ENCODE measurements at regions not wholly inside any gene's neighbourhood (a gene's known extent, or its start where the extent isn't known, plus 50 kb on each side); places are given as distances from the start of the nearest gene placed in this dataset.
"Not testable (repeated sequence)": the region's sequence is repeated elsewhere in the genome, so short reads cannot be mapped to it uniquely, and the experiment has no call there.

DNA sequence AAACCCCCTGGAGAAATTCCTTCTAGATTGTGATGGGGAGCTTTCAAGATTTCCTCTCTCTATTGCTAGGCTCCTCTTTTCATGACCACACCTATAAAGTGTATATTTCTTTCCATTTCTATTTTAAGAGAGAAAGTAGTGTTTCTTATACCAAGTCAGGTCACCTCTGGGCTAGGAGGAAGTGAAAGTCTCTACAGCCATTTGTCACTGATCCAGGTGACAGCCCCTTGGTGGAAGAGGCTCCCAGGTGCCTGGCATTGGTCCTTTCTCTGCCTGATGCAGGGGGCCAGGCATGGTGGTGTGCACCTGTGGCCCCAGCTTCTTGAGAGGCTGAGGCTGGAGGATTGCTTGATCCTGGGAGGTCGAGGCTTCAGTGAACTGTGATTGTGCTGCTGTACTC, 64.7 kb downstream of the DHCR7 start:
- no peak for DNase-seq (ENCODE audit: low read depth in 4 of 4, low spot score in 3 of 4)

DNA sequence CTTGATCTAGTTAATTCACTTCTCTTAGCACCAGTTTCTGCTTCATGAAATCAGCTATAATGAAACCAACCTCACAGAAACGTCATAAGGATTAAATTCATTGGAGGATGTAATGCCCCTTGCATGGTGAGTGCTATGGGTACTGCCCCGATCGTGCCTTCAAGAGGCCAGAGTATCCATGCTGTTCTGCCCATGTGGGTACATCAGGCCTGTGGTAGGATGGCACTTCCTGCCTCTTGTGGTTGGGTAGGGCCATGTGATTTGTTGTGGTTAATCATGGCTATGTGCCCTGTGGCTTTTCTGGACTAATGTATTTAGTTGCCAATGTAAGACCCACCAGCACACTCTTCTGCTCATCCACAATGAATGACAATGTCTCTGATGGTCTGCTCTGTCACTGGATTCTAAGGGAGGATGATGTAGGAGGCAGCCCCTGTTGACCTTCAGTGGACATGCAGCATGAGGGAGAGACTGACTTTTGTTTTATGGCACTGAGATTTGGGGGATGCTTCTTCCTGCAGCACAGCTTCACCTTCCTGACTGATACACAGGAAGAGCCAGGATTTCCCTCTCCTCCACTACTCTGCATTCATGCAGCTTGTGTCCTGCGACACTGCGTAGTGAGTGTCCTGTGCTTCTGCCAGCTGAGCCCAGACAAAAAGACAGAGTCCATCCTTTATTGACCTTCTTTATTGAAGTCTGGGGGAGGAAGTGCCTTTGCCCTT, 66.2 kb downstream of the DHCR7 start:
- no peak for DNase-seq (ENCODE audit: low read depth in 4 of 4, low spot score in 3 of 4)

DNA sequence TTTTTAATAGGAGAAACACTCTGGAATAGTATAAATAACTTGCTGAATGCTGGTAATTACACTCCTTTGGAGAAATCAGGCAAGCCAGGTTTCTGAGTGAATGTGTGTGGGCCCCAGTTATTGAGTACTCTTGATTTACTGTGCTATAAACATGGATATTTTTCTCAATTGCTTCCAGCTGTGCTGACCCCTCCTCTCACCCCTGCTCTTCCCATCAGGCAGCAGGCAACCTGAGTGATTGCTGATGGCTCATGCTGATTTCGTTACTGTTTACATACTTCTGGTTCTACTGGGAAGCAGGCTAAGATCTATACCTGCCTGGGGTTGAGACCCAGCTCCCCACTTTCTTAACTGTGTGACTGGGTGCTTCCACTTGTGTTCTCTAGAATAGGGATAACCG, 68.5 kb downstream of the DHCR7 start:
- DNase-seq (ENCODE audit: low read depth in 4 of 4, low spot score in 3 of 4) = no peak

DNA sequence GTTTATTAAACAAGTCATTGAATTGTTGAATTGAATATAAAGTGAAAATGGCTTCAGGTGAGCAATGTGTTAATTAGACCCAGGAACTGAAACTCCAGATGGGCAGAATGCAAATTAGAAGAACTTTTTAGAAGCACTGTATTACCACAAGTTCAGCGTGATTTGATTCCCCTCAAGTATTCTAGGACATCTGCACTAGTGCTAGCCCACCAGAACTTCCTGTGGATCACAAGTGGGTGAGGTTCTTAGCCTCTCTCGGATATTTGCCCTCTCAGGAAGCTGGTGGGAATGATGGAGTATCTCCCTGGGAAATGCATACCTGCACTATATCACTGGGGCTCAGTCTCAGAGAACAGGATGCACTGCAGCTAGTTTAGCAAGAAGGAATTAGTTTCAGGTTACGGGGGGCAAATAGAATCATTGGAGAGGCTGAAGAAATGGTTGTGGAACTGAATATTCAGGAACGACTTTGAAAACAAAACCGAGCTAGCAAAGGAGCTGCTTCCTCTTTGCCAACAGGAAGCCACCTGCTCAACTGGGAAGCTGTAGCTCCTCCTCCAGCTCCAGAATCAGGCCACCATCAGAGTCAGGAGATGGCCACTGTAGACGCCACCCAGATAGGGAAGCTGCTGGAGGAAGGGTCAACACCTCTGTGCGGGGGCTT, 74.3 kb downstream of the DHCR7 start:
- no peak for DNase-seq (ENCODE audit: low read depth in 4 of 4, low spot score in 3 of 4)

DNA sequence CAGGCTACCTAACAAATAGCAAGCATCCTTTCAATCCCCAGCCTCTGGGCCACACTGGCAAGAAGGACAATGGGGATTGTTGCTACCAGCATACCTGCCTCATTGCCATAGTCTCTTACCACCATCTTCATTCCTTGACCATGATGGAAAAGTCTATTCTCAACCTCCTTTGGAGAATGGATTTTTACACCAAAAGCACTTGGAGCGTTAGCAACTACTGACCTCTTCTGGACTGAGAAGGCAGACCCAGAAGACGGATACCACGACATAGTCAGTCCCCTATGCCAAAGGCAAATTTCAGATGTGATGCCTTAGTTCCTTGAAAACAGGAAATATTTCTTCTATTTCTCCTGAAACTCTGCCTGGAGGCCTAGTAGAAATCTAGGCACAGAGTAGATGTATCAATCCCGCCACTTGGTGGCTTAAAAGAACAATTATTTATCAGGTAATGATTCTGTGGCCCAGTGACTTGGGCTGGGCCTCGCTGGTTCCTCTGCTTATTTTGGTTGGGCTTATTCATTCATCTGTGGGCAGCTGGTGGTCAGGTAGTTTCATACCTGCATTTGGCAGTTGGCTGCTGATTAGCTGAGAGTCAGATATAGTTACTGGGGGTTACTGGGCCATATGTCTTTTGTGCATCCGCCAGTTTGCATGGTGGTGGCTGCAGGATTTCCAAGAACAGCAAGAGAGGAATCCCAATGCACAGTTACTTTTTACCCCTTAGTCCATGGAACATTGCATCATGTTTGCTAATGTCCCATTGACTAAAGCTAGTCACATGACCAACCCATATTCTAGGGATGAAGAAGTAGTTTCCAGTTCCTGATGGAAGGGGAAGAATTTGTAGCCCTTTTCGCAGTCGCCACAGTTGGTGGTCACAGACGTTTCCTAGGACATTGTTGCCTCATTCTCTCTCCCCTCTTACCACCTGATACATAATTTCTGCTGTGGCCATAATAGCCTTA, 75.2 kb downstream of the DHCR7 start:
- DNase-seq (ENCODE audit: low read depth in 4 of 4, low spot score in 3 of 4) = peak in 1 of 4 donors; percentile 25

DNA sequence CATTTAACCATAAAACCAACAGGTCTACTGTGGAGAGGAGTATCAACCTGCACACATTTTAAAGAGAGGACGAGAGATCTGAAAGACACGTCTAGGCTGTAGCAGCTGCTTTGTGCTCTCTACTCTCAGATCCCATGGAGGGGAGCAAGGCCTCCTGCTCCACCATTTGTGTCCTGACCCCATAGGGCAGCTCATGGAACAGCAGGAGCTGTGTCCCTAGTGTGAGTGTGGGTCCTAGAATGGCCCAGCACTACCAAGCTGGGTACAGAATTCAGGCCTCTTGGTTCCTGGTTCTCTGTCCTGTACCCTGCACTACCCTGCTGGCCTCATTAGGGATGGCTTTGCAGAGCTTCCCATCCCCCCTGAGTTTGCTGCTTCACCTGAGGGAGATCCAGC, 76.5 kb downstream of the DHCR7 start:
- DNase-seq (ENCODE audit: low read depth in 4 of 4, low spot score in 3 of 4) = no peak

DNA sequence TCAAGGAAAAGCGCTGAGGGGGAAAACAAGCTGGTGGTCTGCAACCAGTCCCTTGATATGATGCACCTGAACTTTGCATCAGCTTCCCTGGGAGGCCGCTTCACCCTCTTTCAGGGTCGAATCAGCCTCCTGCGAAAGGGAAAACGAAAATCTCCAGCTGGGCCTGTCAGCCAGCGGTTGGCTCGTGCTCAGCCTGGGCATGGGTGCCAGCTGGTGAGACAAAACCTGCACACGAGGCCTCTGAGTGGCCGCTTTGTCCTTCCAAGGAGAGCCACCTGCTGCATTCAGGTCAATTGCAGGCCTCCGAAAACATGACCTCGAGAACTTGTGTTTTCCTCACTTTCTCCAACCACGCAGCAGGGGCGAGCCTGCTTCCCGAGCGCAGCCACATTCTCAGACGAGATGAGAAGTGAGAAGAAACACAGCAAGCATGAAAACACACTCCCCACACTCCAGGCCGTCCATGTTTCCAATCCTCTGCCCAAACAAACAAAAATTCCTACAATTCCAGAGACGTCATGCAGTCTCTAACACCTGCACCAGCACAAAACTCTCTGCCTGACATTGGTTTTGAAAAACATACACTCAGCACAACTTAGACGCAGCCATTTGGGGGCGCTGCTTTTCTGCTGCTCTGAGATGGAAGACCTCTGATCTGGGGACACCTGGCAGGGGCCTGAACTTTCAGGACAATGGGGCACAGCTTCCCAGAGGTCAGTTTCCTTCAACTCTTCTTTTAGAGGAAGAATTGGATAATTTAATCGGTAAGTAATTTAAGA, 77.1 kb downstream of the DHCR7 start:
- no peak for DNase-seq (ENCODE audit: low read depth in 4 of 4, low spot score in 3 of 4)

DNA sequence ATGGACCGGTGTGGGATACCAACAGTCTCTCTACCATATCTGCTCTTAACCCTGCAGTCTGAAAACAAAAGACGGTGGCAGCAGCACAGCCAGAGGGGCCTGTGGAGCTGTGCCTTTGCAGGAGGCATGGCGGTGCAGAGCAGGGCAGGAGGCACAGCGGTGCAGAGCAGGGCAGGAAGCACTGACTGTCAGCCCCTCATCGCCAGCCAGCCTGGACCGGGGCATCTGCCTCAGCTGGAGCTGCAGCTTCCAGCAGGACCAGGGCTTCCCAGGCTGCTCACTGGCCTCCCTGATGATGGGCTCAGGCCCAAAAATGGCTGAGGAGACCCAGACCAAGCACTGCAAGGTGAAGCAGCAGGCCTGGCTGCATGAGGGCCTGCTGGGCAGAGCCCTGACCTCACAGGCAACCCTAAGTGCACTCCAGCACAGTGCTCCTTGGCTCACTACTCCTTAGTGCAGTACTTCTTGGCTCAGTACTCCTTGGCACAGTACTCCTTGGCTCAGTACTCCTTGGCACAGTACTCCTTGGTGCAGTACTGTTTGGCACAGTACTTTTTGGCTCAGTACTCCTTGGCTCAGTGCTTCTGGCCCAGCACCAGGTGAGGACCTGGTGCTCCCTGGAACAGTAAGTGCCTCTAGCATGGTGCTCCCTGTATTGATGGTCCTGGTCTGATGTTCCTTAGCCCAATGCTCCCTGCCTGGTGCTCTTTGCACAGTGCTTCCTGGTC, 78.0 kb downstream of the DHCR7 start:
- no peak for DNase-seq (ENCODE audit: low read depth in 4 of 4, low spot score in 3 of 4)

DNA sequence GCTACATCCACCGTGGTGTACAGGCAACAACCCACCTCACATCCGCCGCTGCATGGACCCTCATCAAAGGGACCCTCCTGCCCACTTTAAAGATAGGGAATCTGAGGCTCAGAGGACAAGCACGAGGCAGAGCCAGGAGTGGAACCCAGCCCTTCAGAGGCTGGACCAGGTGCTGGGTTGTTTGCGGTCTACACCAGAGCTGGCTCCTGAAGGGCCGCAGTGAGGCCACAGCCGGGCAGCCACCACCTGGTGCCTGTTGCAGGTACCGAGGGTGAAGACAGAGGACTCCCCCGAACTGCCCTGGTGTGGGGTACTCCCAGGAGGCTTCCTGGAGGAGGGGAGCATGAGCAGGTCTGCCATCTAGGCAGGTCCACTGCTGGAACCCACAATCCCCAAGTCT, 78.8 kb downstream of the DHCR7 start:
- no peak for DNase-seq (ENCODE audit: low read depth in 4 of 4, low spot score in 3 of 4)

DNA sequence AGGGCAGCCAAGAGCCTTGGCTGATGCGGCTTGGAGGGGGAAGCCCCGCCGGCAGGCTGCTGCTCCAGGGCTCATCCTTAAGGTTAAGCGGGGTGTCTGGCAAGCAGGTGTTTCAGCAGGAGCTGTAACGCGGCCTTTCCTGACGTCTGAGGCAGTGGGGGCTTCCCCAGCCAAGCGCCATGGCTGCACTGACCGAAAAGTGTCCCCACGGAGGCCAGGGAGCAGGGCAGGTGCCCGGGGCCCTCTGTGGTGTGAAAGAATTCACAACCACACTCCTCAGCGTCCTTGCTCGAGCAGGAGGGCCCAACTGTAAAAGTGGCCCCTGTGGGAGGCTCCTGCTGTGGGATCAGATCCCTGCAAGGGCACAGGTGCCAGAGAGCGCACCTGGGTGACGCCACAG, 79.2 kb downstream of the DHCR7 start:
- DNase-seq (ENCODE audit: low read depth in 4 of 4, low spot score in 3 of 4) = no peak

DNA sequence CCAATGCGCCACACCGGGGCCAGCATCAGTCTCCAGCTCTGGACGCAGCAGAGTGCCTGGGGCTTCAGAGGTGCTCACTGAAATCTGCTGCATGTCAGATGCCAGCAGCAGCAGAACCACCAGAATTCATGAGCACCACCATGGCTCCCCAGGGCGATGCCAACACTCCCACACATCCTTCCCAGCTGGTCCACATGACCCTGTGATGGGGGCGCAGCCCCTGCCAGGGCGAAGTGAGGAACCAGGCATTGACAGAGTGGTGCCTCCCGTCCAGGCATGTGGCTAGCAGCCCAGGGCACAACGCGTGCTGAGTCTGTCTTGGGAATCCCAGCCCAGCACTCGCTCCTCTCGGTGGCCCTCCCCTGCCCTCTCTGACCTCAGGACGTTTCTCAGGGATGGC, 80.4 kb downstream of the DHCR7 start:
- DNase-seq (ENCODE audit: low read depth in 4 of 4, low spot score in 3 of 4) = no peak

DNA sequence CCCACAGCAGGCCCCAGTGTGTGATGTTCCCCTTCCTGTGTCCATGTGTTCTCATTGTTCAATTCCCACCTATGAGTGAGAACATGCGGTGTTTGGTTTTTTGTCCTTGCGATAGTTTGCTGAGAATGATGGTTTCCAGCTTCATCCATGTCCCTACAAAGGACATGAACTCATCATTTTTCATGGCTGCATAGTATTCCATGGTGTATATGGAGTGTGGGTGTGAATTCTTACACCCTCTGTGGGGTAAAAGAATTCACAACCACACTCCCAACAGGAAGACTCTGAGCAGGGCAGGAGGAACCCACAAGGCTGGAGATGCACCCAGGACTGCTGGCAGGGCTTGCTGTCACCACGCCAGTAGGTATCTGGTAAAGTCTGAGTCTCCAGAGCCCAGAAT, 80.9 kb downstream of the DHCR7 start:
- not testable (repeated sequence) for DNase-seq (ENCODE audit: low read depth in 4 of 4, low spot score in 3 of 4)

DNA sequence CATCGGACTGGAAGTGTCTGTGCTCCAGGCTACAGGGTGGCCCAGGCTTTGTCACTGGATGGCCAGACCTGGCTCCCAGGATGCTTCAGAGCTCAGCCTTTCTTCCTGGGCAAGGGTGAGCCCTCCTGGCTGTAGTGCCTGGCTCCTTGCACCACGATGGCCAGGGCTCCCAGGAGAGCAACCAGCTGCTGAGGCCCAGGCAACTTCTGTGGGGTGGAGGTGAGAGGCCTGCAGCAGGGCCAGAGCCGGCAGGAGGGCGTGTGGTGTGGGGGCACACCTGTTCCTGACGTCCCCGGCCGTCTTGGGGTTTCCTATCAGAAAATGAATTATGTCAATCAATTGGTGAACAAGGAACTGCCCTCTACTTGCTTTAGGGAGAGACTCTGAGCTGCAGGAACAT, 82.1 kb downstream of the DHCR7 start:
- DNase-seq (ENCODE audit: low read depth in 4 of 4, low spot score in 3 of 4) = no peak

DNA sequence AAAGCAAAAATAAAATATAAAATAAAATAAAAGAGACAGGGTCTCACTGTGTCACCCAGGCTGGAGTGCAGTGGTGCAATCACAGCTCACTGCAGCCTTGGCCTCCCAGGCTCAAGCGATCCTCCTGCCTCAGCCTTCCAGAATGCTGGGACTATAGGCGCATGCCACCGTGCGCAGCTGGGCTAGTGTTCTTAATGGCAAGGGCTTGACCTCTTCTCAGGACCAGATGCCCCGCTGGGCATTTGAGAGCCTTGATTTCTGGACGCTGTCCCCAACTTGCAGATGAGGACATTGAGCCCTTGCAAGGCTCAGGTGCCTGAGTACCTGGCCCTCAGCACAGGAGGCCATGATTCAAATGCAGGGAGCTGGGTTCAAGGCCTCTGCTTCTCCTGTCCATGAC, 82.6 kb downstream of the DHCR7 start:
- no peak for DNase-seq (ENCODE audit: low read depth in 4 of 4, low spot score in 3 of 4)

DNA sequence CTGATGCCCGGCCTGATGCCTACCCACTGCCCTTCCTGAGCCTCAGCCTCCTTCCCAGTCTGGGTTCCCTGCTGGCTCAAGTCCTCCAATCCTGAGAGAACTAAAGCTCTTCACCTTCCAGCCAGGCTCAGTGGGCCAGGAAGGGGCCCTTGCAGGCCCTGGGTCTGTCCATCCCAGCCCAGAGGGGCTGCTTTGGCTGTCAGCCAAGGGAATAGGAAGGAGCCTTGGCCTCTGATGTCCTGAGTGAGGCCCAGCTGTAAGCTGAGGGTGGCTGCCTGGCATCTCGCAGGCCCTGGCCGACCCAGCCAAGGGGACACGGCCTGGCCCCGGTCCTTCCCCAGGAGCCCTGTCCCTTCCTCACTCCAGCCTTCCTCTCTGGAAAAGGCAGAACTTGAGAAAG, 83.4 kb downstream of the DHCR7 start:
- DNase-seq (ENCODE audit: low read depth in 4 of 4, low spot score in 3 of 4) = no peak

DNA sequence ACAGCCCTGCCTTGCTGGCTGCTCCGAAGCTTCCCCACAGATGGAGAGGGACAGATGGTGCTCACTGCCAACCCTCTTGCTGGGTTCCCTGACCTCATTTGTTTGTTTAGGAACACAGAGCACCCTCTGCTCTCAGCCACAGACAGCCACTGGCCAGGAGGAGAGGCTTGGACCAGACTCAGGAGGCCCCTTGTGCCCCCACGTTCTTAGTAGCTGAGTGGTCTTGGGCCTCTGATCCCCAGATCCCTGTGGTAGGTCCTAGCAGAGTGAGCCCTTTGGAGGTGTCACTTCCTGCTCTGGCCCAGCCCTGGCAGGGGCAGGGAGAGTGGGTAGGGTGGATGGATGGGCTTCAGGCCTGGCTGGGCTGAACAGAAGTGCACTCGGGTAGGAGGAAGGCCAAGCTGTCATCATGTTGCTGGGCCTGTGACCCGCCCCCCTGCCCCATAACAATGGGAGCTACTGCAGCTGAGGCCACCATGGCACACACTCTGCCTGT, 84.0 kb downstream of the DHCR7 start:
- DNase-seq (ENCODE audit: low read depth in 4 of 4, low spot score in 3 of 4) = no peak

DNA sequence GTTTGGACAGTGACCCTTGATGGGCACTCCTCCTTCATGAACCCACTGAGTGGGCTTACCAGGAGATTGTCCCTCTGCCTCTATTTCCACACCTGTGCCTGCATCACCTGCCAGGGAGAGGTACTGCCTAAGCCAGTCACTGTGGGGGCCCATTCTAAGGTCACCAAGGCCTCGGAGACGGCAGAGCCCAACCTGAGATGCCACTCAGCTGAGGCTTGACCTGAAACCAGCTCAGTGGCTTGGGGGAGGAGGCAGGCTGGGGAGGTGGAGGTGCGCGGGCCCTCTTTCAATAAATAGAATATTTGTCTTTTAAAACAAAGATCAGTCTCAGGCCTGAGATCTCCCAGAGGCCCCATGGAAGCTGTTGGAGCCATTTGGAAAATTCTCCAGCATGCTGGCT, 84.5 kb downstream of the DHCR7 start:
- DNase-seq (ENCODE audit: low read depth in 4 of 4, low spot score in 3 of 4) = no peak

DNA sequence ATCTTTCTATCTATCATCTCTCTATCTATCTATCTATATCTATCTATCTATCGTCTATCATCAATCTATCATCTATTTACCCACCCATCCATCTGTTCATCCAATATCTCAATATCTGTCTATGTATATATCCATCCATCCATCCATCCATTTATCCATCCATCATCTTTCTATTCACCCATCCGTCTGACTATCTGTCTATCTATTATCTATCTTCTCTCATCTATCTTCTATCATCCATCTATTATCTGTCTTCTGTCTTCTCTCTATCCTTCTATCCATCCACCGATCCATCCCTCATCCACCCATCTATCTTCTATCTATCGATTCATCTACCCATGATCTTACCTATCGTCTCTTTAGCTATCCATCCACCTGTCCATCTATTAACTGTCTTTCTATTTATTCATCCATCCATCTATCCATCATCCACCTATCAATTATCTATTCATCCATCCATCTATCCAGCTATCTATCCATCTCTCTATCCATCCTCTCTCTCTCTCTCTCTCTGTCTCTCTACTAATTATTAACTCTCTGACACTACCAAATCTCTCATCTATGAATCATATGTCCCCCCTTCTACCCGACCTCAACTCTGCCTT, 89.1 kb downstream of the DHCR7 start:
- DNase-seq (ENCODE audit: low read depth in 4 of 4, low spot score in 3 of 4) = no peak

DNA sequence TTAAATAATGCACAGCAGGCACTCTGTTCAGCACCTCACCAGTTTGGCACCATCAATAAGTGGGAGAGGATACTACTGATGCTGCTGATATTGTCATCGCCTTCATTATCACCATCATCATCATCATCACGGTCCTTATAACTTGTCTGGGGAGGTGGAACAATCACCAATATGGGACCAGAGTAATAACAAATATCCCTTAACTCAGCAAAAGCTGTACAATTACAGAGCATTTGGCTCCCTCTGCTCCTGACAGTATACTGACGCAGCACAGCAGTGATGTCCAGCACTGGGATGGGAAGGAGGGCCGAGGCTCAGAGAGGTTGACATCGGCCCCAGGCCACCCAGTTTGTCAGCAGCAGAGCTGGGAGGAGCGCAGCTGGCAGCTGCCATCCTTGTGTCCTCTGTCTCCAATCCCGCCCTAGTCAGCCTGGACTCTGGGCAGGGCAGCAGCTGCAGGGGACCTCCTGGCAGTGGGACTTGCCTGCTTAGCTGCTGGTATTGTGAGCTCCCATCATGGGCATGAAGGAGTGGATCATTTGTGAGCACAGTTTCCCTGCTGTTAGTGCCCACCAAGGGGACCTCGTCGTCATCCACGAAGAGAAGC, 90.0 kb downstream of the DHCR7 start:
- DNase-seq (ENCODE audit: low read depth in 4 of 4, low spot score in 3 of 4) = no peak
